H9 (cell line): ENCODE measurements at regions not wholly inside any gene's neighbourhood (a gene's known extent, or its start where the extent isn't known, plus 50 kb on each side); places are given as distances from the start of the nearest gene placed in this dataset.

Experiments
- DNase-seq: peaks from one replicate; pipeline ENCODE4 v3.0.0-alpha.2; 2017
- H2AFZ ChIP-seq: one replicate; pipeline ENCODE4 v1.6.1; 2013; ENCODE audit warnings: mild to moderate bottlenecking, low read length, control low read depth, moderate library complexity
- H2AK5ac ChIP-seq: 2 replicates; pipeline ENCODE4 v1.6.1; 2013; ENCODE audit warnings: low read length, control low read depth, mixed read lengths; ENCODE audit not compliant: insufficient read length
- H2BK120ac ChIP-seq: one replicate; pipeline ENCODE4 v1.6.1; 2013; ENCODE audit warnings: low read depth, mild to moderate bottlenecking, low read length, control low read depth, inconsistent platforms; ENCODE audit not compliant: poor library complexity, severe bottlenecking
- H2BK12ac ChIP-seq: 2 replicates; pipeline ENCODE4 v1.6.1; 2013; ENCODE audit warnings: low read length, control low read depth, mixed read lengths, low read depth; ENCODE audit not compliant: insufficient read length
- H2BK15ac ChIP-seq: 2 replicates; pipeline ENCODE4 v1.6.1; 2013; ENCODE audit warnings: low read depth, low read length, control low read depth
- H2BK20ac ChIP-seq: one replicate; pipeline ENCODE4 v1.6.1; 2013; ENCODE audit warnings: low read depth, mild to moderate bottlenecking, low read length, control low read depth, inconsistent platforms; ENCODE audit not compliant: poor library complexity, severe bottlenecking
- H2BK5ac ChIP-seq: 2 replicates; pipeline ENCODE4 v1.6.1; 2013; ENCODE audit warnings: low read length, control low read depth, mixed read lengths; ENCODE audit not compliant: insufficient read length
- H3K14ac ChIP-seq: 2 replicates; pipeline ENCODE4 v1.6.1; 2013; ENCODE audit warnings: low read length, control low read depth; ENCODE audit not compliant: insufficient read depth
- H3K18ac ChIP-seq: 2 replicates; pipeline ENCODE4 v1.6.1; 2013; ENCODE audit warnings: low read depth, mild to moderate bottlenecking, mixed read lengths, low read length, control low read depth; ENCODE audit not compliant: insufficient read length
- H3K23ac ChIP-seq: 2 replicates; pipeline ENCODE4 v1.6.1; 2013; ENCODE audit warnings: low read length, control low read depth, mixed read lengths, low read depth; ENCODE audit not compliant: insufficient read length
- H3K23me2 ChIP-seq: 2 replicates; pipeline ENCODE4 v1.6.1; 2013; ENCODE audit warnings: low read depth, mild to moderate bottlenecking, mixed read lengths, low read length, control low read depth; ENCODE audit not compliant: insufficient read length, poor library complexity, severe bottlenecking
- H3K27ac ChIP-seq: 2 replicates; pipeline ENCODE4 v1.5.1; 2013; ENCODE audit warnings: low read length, control low read depth, mixed read lengths, low read depth; ENCODE audit not compliant: insufficient read length
- H3K27me3 ChIP-seq: 2 replicates; pipeline ENCODE4 v1.6.1; 2013; ENCODE audit warnings: low read length, control low read depth, inconsistent platforms; ENCODE audit not compliant: insufficient read depth
- H3K4ac ChIP-seq: 2 replicates; pipeline ENCODE4 v1.6.1; 2013; ENCODE audit warnings: low read depth, mild to moderate bottlenecking, control low read depth, inconsistent platforms, low read length, moderate library complexity
- H3K4me1 ChIP-seq: 2 replicates; pipeline ENCODE4 v1.6.1; 2013; ENCODE audit warnings: low read length, control low read depth, inconsistent platforms; ENCODE audit not compliant: insufficient read depth
- H3K4me2 ChIP-seq: 2 replicates; pipeline ENCODE4 v1.6.1; 2013; ENCODE audit warnings: low read length, control low read depth, mixed read lengths; ENCODE audit not compliant: insufficient read length, insufficient read depth
- H3K56ac ChIP-seq: 2 replicates; pipeline ENCODE4 v1.6.1; 2013; ENCODE audit warnings: low read depth, mild to moderate bottlenecking, mixed read lengths, low read length, control low read depth; ENCODE audit not compliant: insufficient read length
- H3K79me1 ChIP-seq: 2 replicates; pipeline ENCODE4 v1.6.1; 2013; ENCODE audit warnings: low read depth, mild to moderate bottlenecking, moderate library complexity, low read length, control low read depth, inconsistent platforms; ENCODE audit not compliant: insufficient read depth, poor library complexity, severe bottlenecking
- H3K79me2 ChIP-seq: 2 replicates; pipeline ENCODE4 v1.6.1; 2013; ENCODE audit warnings: low read length, control low read depth, inconsistent platforms; ENCODE audit not compliant: insufficient read depth
- H3K9ac ChIP-seq: 2 replicates; pipeline ENCODE4 v1.6.1; 2013; ENCODE audit warnings: low read length, control low read depth, mixed read lengths; ENCODE audit not compliant: insufficient read length; ENCODE audit errors: extremely low read depth
- H3K9me3 ChIP-seq: one replicate; pipeline ENCODE4 v1.6.1; 2013; ENCODE audit warnings: low read depth, low read length, inconsistent platforms; ENCODE audit not compliant: control insufficient read depth
- H3T11ph ChIP-seq: one replicate; pipeline ENCODE4 v1.6.1; 2013; ENCODE audit warnings: mild to moderate bottlenecking, low read length, control low read depth, inconsistent platforms
- H4K20me1 ChIP-seq: one replicate; pipeline ENCODE4 v1.6.1; 2013; ENCODE audit not compliant: control insufficient read depth, insufficient read length, insufficient read depth
- H4K5ac ChIP-seq: 2 replicates; pipeline ENCODE4 v1.6.1; 2013; ENCODE audit warnings: low read depth, mild to moderate bottlenecking, mixed read lengths, low read length, control low read depth; ENCODE audit not compliant: insufficient read length
- H4K8ac ChIP-seq: replicated peaks from 2 replicates; pipeline ENCODE4 v1.6.1; 2013; ENCODE audit warnings: low read length, control low read depth, mixed read lengths, low read depth; ENCODE audit not compliant: insufficient read length
- H4K91ac ChIP-seq: 2 replicates; pipeline ENCODE4 v1.6.1; 2013; ENCODE audit warnings: low read depth, mild to moderate bottlenecking, moderate library complexity, mixed read lengths, low read length, control low read depth; ENCODE audit not compliant: insufficient read length
- H3K27ac Mint-ChIP-seq, 3 experiments: 2 replicates in 2 of 3; 3 replicates in 1 of 3; pipeline ENCODE4 v1.8.0; 2020 to 2021; ENCODE audit warnings: mixed read lengths in 3 of 3, mild to moderate bottlenecking in 1 of 3, moderate library complexity in 1 of 3
- H3K27me3 Mint-ChIP-seq: 2 replicates; pipeline ENCODE4 v1.8.0; 2021; ENCODE audit warnings: low read depth, mild to moderate bottlenecking, moderate library complexity, mixed read lengths
- H3K36me3 Mint-ChIP-seq, 3 experiments: 2 replicates in 2 of 3; 3 replicates in 1 of 3; pipeline ENCODE4 v1.8.0; 2020 to 2021; ENCODE audit warnings: low read depth in 3 of 3, mixed read lengths in 3 of 3; ENCODE audit not compliant: insufficient read depth in 1 of 3
- H3K4me1 Mint-ChIP-seq, 2 experiments: 2 replicates each; pipeline ENCODE4 v1.8.0; 2020; ENCODE audit warnings: mixed read lengths in 2 of 2
- H3K4me3 Mint-ChIP-seq, 2 experiments: 2 replicates in 1 of 2; 3 replicates in 1 of 2; pipeline ENCODE4 v1.8.0; 2020 to 2021; ENCODE audit warnings: mild to moderate bottlenecking in 2 of 2, mixed read lengths in 2 of 2, moderate library complexity in 1 of 2
- H3K9me3 Mint-ChIP-seq, 2 experiments: 2 replicates in 1 of 2; 3 replicates in 1 of 2; pipeline ENCODE4 v1.8.0; 2020; ENCODE audit warnings: mild to moderate bottlenecking in 2 of 2, mixed read lengths in 2 of 2, moderate library complexity in 1 of 2
- WGBS: extraction: QIAGEN DNeasy Blood & Tissue Kit; methylation state at CpG from one replicate; pipeline ENCODE4 v1.1.7; 2013; ENCODE audit warnings: missing lambda C conversion rate, low lambda C conversion rate, mixed read lengths; ENCODE audit not compliant: insufficient read length; ENCODE audit errors: extremely low coverage; 5-methylcytosine and 5-hydroxymethylcytosine counted together
- TF ChIP-seq, protein P1 (sequence below): fragments of 200-600 bp; sonication (generic); conservative IDR thresholded peaks from 3 replicates; pipeline ENCODE4 v1.8.0; 2021; ENCODE audit warnings: antibody characterized with exemption, mild to moderate bottlenecking

DNA sequence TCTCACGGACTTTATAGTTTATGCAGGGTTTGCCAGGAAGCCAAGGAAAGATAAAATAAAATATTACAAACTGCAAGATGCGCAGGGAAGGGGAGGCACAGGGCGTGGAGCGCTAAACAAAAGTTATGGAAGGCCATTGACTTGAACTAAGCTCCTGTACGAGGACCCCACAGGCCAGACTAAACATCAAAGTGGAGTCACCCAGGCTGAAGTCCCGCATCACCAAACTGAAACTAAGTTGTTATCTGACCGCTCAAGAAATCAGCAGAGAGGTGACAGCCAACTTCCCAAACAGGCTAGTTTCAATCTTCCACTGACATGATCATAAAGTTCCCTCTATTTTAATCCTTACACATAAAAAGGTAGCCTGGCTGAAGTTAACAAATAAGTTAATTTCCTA is 90.5 kb upstream of the YWHAQ start:
- Histone ChIP-seq H3K14ac (no peak overlapping the region), H3K4ac (no peak overlapping the region), H2AK5ac (no peak overlapping the region), H3K18ac (no peak overlapping the region), H4K5ac (no peak overlapping the region), H4K8ac (no peak overlapping the region), H2BK120ac (no peak overlapping the region), H3K9me3 (no peaks in the 10 kb centered on the region), H3K4me2 (no peak overlapping the region), H3K23ac (no peak overlapping the region), H3K4me1 (no peaks in the 10 kb centered on the region), H2BK15ac (no peak overlapping the region), H3K27ac (no peak overlapping the region), H2BK5ac (no peak overlapping the region), H3K56ac (no peak overlapping the region), H4K91ac (no peak overlapping the region), H3T11ph (no peak overlapping the region), H2BK12ac (no peak overlapping the region), H3K9ac (no peak overlapping the region), H4K20me1 (no peaks in the 10 kb centered on the region), H3K79me2 (no peaks in the 10 kb centered on the region), H3K23me2 (no peaks in the 10 kb centered on the region), H3K27me3 (no peaks in the 10 kb centered on the region), H3K79me1 (no peaks in the 10 kb centered on the region), H2BK20ac (no peak overlapping the region), H2AFZ (no peak overlapping the region)
- TF ChIP-seq, protein P1, sequence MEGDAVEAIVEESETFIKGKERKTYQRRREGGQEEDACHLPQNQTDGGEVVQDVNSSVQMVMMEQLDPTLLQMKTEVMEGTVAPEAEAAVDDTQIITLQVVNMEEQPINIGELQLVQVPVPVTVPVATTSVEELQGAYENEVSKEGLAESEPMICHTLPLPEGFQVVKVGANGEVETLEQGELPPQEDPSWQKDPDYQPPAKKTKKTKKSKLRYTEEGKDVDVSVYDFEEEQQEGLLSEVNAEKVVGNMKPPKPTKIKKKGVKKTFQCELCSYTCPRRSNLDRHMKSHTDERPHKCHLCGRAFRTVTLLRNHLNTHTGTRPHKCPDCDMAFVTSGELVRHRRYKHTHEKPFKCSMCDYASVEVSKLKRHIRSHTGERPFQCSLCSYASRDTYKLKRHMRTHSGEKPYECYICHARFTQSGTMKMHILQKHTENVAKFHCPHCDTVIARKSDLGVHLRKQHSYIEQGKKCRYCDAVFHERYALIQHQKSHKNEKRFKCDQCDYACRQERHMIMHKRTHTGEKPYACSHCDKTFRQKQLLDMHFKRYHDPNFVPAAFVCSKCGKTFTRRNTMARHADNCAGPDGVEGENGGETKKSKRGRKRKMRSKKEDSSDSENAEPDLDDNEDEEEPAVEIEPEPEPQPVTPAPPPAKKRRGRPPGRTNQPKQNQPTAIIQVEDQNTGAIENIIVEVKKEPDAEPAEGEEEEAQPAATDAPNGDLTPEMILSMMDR, result no peak
- no peaks in the 10 kb centered on the region for H3K4me1 Mint-ChIP-seq
- DNase-seq, result no peak
- no peak overlapping the region for H3K4me3 Mint-ChIP-seq
- no peaks in the 10 kb centered on the region for H3K9me3 Mint-ChIP-seq
- H3K36me3 Mint-ChIP-seq, result no peaks in the 10 kb centered on the region
- H3K27ac Mint-ChIP-seq, result no peak overlapping the region
- H3K27me3 Mint-ChIP-seq, result peaks cover 5% of the 10 kb centered on the region
- no CpG with 5 or more reads among the region's 7 CpGs for whole genome bisulfite sequencing
